ENCODE measurements at regions not wholly inside any gene's neighbourhood (a gene's known extent, or its start where the extent isn't known, plus 50 kb on each side); places are given as distances from the start of the nearest gene placed in this dataset.
"Not testable (repeated sequence)": the region's sequence is repeated elsewhere in the genome, so short reads cannot be mapped to it uniquely, and the experiment has no call there.

DNA sequence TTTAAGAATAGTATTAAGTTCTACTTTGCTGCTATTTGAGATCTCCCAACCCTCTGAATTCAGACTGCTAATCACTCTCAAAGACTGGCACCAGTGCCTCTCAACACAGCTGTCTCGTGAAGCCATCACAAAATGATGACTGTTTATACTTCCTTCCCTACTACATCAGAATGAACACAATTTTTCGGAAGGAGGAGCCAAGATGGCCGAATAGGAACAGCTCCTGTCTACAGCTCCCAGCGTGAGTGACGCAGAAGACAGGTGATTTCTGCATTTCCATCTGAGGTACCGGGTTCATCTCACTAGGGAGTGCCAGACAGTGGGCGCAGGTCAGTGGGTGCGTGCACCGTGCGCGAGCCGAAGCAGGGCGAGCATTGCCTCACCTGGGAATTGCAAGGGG, 314.4 kb downstream of the PAX3 start:
- TF ChIP-seq, protein P1, sequence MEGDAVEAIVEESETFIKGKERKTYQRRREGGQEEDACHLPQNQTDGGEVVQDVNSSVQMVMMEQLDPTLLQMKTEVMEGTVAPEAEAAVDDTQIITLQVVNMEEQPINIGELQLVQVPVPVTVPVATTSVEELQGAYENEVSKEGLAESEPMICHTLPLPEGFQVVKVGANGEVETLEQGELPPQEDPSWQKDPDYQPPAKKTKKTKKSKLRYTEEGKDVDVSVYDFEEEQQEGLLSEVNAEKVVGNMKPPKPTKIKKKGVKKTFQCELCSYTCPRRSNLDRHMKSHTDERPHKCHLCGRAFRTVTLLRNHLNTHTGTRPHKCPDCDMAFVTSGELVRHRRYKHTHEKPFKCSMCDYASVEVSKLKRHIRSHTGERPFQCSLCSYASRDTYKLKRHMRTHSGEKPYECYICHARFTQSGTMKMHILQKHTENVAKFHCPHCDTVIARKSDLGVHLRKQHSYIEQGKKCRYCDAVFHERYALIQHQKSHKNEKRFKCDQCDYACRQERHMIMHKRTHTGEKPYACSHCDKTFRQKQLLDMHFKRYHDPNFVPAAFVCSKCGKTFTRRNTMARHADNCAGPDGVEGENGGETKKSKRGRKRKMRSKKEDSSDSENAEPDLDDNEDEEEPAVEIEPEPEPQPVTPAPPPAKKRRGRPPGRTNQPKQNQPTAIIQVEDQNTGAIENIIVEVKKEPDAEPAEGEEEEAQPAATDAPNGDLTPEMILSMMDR (conservative IDR thresholded peaks at IDR 0.05 in 1 of 2, IDR thresholded peaks at IDR 0.05 in 1 of 2; ENCODE audit: low read depth in 1 of 2, low read length in 2 of 2) = not testable (repeated sequence)
- not testable (repeated sequence) for TF ChIP-seq EZH2 (IDR thresholded peaks at IDR 0.05; ENCODE audit: low read length, missing control alignments)
